PFSK-1 (cell line): ENCODE measurements at regions not wholly inside any gene's neighbourhood (a gene's known extent, or its start where the extent isn't known, plus 50 kb on each side); places are given as distances from the start of the nearest gene placed in this dataset.

Experiments
- FOXP2 ChIP-seq: optimal IDR thresholded peaks from 2 replicates; pipeline ENCODE3; 2011; ENCODE audit warnings: borderline replicate concordance, control low read depth, inconsistent platforms; ENCODE audit not compliant: insufficient read depth; ENCODE audit errors: extremely low read length, extremely low read depth
- POLR2AphosphoS5 ChIP-seq: IDR thresholded peaks from 2 replicates; pipeline ENCODE4 v1.6.1; 2012; ENCODE audit warnings: low read depth, mild to moderate bottlenecking, control low read depth, low read length, moderate library complexity
- REST ChIP-seq, 2 experiments: IDR thresholded peaks; 2 replicates each; pipeline versions ENCODE4 v1.6.1 to v1.8.0; 2011 to 2012; ENCODE audit warnings: low read depth in 2 of 2, low read length in 2 of 2, control low read depth in 1 of 2, inconsistent platforms in 1 of 2, mild to moderate bottlenecking in 1 of 2, moderate library complexity in 1 of 2; ENCODE audit not compliant: insufficient read depth in 1 of 2
- SIN3A ChIP-seq: IDR thresholded peaks from 2 replicates; pipeline ENCODE4 v1.6.1; 2012; ENCODE audit warnings: mild to moderate bottlenecking, low read length, moderate library complexity, borderline replicate concordance; ENCODE audit not compliant: insufficient read depth
- TAF1 ChIP-seq: IDR thresholded peaks from 2 replicates; pipeline ENCODE4 v1.6.1; 2012; ENCODE audit warnings: low read length, control low read depth, borderline replicate concordance; ENCODE audit not compliant: insufficient read depth

GRCh38 chr22:48840112-48840949, 987.3 kb downstream of the BRD1 start:
- no peak for TF ChIP-seq POLR2AphosphoS5
- no peak for TF ChIP-seq FOXP2
- TF ChIP-seq REST (IDR thresholded peaks at IDR 0.05; ENCODE audit: insufficient read depth in 1 of 2, low read depth in 2 of 2, low read length in 2 of 2): no peak
- no peak for TF ChIP-seq SIN3A
- TF ChIP-seq TAF1: no peak

- no peak for TF ChIP-seq REST (IDR thresholded peaks at IDR 0.05; ENCODE audit: insufficient read depth in 1 of 2, low read depth in 2 of 2, low read length in 2 of 2)
- TF ChIP-seq TAF1: no peak
- TF ChIP-seq SIN3A: no peak
- no peak for TF ChIP-seq POLR2AphosphoS5
- TF ChIP-seq FOXP2: no peak
Measured at GRCh38 chr22:48838846-48839730, 988.6 kb downstream of the BRD1 start.

- TF ChIP-seq SIN3A (no peak), REST (IDR thresholded peaks at IDR 0.05; ENCODE audit: insufficient read depth in 1 of 2, low read depth in 2 of 2, low read length in 2 of 2) (no peak), FOXP2 (no peak), TAF1 (no peak), POLR2AphosphoS5 (no peak)
Measured at GRCh38 chr22:48838376-48838775, 989.3 kb downstream of the BRD1 start.

- TF ChIP-seq TAF1 (no peak), FOXP2 (no peak), SIN3A (no peak), POLR2AphosphoS5 (no peak)
Measured at GRCh38 chr22:48837341-48837935, 990.2 kb downstream of the BRD1 start.

- no peak for TF ChIP-seq POLR2AphosphoS5
- TF ChIP-seq REST (IDR thresholded peaks at IDR 0.05; ENCODE audit: insufficient read depth in 1 of 2, low read depth in 2 of 2, low read length in 2 of 2): no peak
- TF ChIP-seq SIN3A: no peak
- no peak for TF ChIP-seq FOXP2
- no peak for TF ChIP-seq TAF1
Measured at GRCh38 chr22:48836673-48837340, 990.9 kb downstream of the BRD1 start.
